ENCODE measurements at regions not wholly inside any gene's neighbourhood (a gene's known extent, or its start where the extent isn't known, plus 50 kb on each side); places are given as distances from the start of the nearest gene placed in this dataset.
"Not testable (repeated sequence)": the region's sequence is repeated elsewhere in the genome, so short reads cannot be mapped to it uniquely, and the experiment has no call there.

- no peak overlapping the region for H3K27ac ChIP-seq
- H3K4me3 ChIP-seq = no peak overlapping the region
Observed at GRCh38 chr5:14022971-14023370, 78.5 kb upstream of the DNAH5 start.

GRCh38 chr5:14020944-14021343 lies 76.5 kb upstream of the DNAH5 start:
- not testable (repeated sequence) for H3K4me3 ChIP-seq, H3K27ac ChIP-seq

GRCh38 chr5:14019768-14020290 lies 75.3 kb upstream of the DNAH5 start:
- no peak overlapping the region for H3K4me3 ChIP-seq
- no peak overlapping the region for H3K27ac ChIP-seq

- no peak overlapping the region for H3K27ac ChIP-seq
- H3K4me3 ChIP-seq = no peak overlapping the region
Observed at GRCh38 chr5:14017904-14018303, 73.4 kb upstream of the DNAH5 start.

GRCh38 chr5:14016549-14016948 lies 72.1 kb upstream of the DNAH5 start:
- no peak overlapping the region for H3K27ac ChIP-seq
- no peak overlapping the region for H3K4me3 ChIP-seq

- Histone ChIP-seq H3K27ac (peak overlapping the region in 10 of 21 experiments; percentile 1 to 71 (median 38)), H3K4me3 (peak overlapping the region; percentile 36 to 54 (median 46))
Observed at GRCh38 chr5:14011089-14012020, 66.9 kb upstream of the DNAH5 start.

- H3K27ac ChIP-seq = no peak overlapping the region
- H3K4me3 ChIP-seq = no peak overlapping the region
Observed at GRCh38 chr5:14009575-14009974, 65.1 kb upstream of the DNAH5 start.

- H3K4me3 ChIP-seq = no peak overlapping the region
- peak overlapping the region in 1 of 21 experiments; percentile 37 for H3K27ac ChIP-seq
Observed at GRCh38 chr5:14008819-14009311, 64.4 kb upstream of the DNAH5 start.

- Histone ChIP-seq H3K4me3 (no peak overlapping the region), H3K27ac (peak overlapping the region in 6 of 21 experiments; percentile 2 to 75 (median 45))
Observed at GRCh38 chr5:14006823-14007520, 62.5 kb upstream of the DNAH5 start.

GRCh38 chr5:14004598-14005394 lies 60.3 kb upstream of the DNAH5 start:
- H3K27ac ChIP-seq = no peak overlapping the region

GRCh38 chr5:14003936-14004335 lies 59.4 kb upstream of the DNAH5 start:
- no peak overlapping the region for H3K27ac ChIP-seq
- H3K4me3 ChIP-seq = no peak overlapping the region

More at GRCh38 chr5:14004598-14005394, 60.3 kb upstream of the DNAH5 start:
- H3K4me3 ChIP-seq = no peak overlapping the region

- Histone ChIP-seq H3K27ac (no peak overlapping the region), H3K4me3 (no peak overlapping the region)
Observed at GRCh38 chr5:14003513-14003912, 59.0 kb upstream of the DNAH5 start.

GRCh38 chr5:13998254-13998653 lies 53.8 kb upstream of the DNAH5 start:
- Histone ChIP-seq H3K27ac (no peak overlapping the region), H3K4me3 (no peak overlapping the region)

GRCh38 chr5:13997514-13997913 lies 53.0 kb upstream of the DNAH5 start:
- Histone ChIP-seq H3K4me3 (no peak overlapping the region), H3K27ac (no peak overlapping the region)

GRCh38 chr5:13994621-13995253 lies 50.2 kb upstream of the DNAH5 start:
- Histone ChIP-seq H3K27ac (no peak overlapping the region), H3K4me3 (no peak overlapping the region)
